Dermis microvascular lymphatic vessel endothelial cell (primary cell): ENCODE measurements at regions not wholly inside any gene's neighbourhood (a gene's known extent, or its start where the extent isn't known, plus 50 kb on each side); places are given as distances from the start of the nearest gene placed in this dataset.

ENCODE experiments used
- DNase-seq, 2 donors: peaks; one replicate each; pipeline versions ENCODE4 v3.0.0 to v3.0.0-alpha.2; 2010; ENCODE audit warnings: low read depth in 2 of 2

DNA sequence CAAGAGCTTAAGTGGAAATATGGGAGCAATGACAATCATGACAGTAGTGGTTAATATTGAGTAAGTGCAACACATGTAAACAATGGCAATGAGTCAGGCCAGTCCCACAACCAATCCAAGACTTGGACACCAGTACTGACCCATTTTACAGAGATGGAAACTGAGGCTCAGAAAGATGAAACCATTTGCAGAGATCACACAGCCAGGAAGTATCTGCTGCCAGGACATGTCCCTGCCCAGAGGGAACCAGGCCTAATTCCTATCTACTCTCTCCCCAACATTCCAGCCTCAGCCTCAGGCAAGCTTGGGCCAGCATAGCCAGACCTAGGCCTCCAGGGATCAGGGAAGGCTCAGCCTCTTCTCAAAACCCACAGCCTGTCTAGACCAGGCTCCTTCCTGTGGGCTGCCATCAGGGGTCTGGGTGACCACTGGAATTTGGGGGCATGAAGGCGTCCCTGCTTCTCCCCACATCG is 395.1 kb downstream of the MN1 start:
- DNase-seq, result peak in 1 of 2 donors; percentile 23

- no peak for DNase-seq
Observed at GRCh38 chr22:27407369-27407985, 394.1 kb downstream of the MN1 start.

DNA sequence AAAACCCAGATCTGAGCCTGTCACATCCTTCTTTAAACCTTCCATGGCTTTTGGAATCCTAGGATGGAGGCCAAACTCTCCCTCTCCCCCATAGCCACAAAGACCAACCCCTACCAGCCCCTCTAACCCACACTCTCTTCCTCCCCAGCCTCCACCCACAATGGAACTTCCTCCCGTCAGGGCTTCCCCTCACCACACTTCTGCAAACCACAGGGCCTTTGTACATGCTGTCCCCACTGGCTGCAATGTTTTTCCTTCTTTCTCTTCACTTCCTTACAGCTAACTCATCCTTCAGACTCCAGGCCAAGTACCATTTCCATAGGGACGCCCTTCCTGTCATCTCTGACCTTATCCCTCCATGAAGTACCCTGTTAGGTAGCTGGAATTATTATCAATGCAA is 393.5 kb downstream of the MN1 start:
- no peak for DNase-seq

DNA sequence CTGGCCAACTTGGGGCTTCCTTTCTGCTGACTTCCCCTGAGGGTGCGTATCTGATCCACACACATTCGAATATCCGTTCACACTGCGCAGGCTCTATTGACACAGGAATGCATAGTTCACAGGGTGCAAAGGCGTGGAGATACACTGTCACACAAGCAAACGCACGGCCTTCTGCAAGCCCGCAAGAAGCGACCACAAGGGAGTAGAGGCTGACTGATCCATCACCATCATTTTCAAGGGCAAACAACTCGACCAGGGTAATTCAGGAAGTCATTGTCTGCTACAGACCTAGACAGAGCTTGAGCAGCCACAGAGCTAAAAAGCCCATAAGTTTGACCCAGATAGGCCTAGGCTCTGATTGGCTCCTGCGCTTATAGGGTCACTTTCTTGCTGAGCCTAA is 392.3 kb downstream of the MN1 start:
- DNase-seq, result peak in 1 of 2 donors; percentile 40

DNA sequence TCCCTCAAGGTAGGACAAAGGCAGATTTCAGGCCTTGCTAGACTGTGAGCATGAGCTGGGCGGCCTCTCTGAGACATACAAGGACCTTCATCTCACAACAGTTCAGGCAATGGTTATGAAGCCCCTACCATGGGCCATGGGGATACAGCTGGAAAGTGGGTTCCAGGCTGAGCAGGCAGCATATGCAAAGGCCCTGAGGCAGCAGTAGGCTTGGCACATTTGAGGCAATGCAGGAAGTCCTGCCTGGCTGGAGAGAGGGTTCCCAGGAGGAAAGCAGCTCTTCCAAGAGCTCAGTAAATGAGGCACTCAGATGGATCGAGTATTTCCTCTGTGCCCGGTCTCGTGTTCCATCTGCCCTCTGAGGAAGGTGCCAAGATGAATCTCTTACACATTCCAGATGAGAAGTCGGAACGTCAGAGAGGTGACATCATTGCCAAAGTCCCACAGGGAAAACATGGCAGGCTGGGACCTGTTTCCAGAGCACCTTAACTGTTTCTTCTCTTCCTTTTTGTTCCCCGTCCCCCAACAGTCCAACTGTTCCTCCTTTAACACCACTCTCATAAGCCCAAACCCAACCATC is 388.6 kb downstream of the MN1 start:
- no peak for DNase-seq

DNA sequence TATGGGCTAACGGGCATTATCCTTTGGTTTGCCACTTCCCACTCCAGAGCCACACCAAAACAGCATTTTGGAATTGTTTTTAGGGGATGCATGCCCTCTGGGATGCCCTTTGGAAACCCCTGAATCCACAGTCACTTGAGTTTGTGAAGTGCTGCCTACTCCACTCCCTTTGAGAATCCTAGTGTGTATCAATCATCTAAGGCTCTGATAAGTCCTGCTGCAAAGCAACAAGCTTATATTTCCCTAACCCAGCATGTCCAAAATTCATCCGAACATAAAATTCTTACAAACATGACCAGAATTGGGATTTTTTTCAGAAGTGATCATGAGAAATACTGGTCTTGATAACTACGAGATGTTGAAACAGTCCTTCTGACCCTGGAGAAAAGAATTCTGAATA is 387.9 kb downstream of the MN1 start:
- DNase-seq, result no peak

- peak in 1 of 2 donors; percentile 46 for DNase-seq
Observed at GRCh38 chr22:27416511-27417420, 384.8 kb downstream of the MN1 start.

- DNase-seq, result no peak
Observed at GRCh38 chr22:27417421-27417814, 384.1 kb downstream of the MN1 start.

DNA sequence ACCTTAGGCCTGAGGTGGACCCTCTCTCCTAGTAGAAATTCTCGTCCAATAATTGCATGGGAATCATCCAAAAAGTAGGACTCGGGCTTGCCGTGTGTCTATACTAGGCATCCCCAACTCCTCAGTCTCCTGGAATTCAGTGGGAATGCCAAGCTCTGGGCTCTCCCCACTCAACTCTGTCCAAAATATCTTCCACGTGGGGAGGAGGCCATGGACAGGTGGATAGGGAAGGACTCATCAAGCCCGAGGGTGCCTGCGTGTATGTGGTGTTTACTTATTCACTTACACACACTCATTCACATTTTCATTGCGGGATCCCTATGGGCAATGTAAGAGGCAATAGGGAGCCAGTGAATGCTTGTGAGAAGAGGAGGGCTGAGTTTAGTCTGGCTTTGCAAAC is 383.3 kb downstream of the MN1 start:
- DNase-seq, result no peak

DNA sequence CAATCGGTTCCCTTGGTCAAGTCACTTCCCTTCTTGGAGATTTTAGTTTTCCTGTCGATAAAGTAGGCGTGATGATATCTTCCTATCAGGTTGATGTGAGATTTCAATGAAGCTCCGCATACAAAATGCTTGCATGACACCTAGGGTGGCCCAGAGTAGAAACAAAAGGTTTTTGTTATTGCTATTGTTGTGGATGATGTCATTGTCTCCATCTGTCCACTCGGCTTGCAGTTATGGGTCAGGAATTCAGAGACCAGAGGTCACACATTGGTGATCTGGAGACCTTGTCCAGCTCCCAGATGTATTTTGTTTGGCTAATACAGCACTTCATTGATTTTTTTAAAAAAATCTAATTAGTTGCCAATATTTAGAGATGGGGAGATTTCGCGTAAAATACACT is 382.1 kb downstream of the MN1 start:
- peak; percentile 75 to 91 for DNase-seq

DNA sequence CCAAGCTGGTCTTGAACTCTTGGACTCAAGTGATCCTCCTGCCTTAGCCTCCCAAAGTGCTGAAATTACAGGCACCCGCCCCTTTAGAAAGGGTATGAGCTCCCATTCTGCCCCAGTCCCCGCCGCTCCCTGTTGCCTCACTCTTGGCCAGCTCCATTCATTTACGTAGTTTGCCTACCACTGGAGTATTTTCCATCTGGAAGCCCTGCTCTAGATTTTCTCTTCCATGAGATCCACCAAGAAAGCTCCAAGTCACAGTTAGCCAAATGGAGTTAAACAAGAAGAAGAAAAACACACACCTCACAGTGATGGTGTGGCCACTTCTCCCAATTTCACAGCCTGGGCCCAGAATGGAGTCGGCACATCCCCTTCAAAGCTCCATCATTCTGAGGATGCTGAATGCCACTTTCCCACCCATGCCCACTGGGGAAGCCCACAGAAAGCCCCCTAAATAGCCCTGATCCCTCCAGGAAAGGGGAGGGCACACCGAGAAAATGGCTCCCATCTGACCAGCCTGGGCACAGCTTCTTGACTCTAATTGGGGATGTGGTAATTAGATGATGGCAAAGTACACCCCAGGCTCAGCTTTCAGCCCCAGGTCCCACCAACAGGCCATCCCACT is 381.2 kb downstream of the MN1 start:
- DNase-seq, result peak in 1 of 2 donors; percentile 39

GRCh38 chr22:27420817-27421361 is 380.7 kb downstream of the MN1 start:
- peak; percentile 80 to 98 for DNase-seq

GRCh38 chr22:27422442-27422841 is 379.1 kb downstream of the MN1 start:
- DNase-seq, result no peak

GRCh38 chr22:27424319-27424718 is 377.2 kb downstream of the MN1 start:
- DNase-seq, result no peak

- DNase-seq, result no peak
Observed at GRCh38 chr22:27429476-27429875, 372.1 kb downstream of the MN1 start.

DNA sequence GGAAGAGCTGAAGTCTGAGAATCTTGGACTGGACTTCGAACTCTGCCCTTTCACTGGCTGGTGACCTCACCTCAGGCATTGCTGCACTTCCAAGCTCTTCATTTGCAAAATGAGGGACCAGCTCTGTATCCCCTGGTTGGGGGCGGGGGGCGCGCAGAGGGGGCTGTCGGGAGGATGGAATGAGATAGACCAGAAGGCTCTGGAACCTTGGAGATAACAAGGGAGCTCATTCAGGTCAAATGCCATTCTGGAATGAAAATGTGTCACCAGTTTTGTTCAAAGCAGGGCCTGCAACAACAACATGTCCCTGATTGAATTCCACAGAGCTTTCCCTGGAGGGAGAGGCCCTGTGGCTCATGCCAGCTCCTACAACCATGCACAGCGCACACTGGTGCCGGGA is 370.5 kb downstream of the MN1 start:
- DNase-seq, result no peak

DNA sequence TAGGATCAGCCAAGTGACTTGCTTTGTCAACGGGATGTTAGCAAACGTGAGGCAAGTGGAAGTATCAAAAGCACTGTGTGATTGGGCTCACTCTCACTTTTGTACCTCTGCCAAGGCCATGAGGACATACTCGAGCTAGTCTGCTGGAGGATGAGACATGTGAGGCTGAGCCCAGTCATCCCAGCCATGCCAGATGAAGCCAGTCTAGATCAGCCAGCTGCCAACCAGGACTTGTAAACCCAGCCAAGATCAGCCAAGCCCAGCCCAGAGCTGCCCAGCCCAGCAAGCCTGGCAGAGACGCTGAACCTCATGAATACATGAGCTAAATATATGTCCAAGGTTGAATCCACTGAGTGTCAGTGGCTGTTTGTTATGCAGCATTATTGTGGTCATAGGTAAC is 369.7 kb downstream of the MN1 start:
- no peak for DNase-seq

- DNase-seq, result no peak
Observed at GRCh38 chr22:27433099-27433498, 368.5 kb downstream of the MN1 start.

GRCh38 chr22:27433585-27434190 is 367.9 kb downstream of the MN1 start:
- peak in 1 of 2 donors; percentile 55 for DNase-seq

DNA sequence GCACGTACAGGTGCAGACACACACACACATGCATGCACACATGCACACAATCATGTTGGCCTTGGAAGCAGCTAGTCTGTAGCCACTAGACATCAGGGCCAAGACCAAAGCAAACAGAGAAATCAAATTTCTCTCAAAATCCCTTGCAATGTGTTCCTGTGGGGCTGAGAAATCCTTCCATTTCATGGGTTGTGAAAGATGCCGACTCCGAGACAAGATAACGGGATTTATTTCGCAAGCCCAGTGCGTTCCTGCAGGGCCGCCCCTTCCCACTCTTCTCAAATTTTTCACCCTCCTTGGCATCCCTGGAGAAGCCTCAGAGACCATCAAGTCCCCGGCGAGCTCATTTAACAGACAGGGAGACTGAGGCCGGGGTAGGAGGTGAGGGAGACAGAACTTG is 366.7 kb downstream of the MN1 start:
- DNase-seq, result no peak

- DNase-seq, result peak in 1 of 2 donors; percentile 48
Observed at GRCh38 chr22:27435844-27436576, 365.5 kb downstream of the MN1 start.
